ENCODE measurements at regions not wholly inside any gene's neighbourhood (a gene's known extent, or its start where the extent isn't known, plus 50 kb on each side); places are given as distances from the start of the nearest gene placed in this dataset.

- no peak overlapping the region for H3K9ac ChIP-seq (ENCODE audit: low read length)
- H3K27me3 ChIP-seq (ENCODE audit: control insufficient read depth, insufficient read depth, low read length), result no peaks in the 10 kb centered on the region; the same call in 1 of the 2 replicates
- H3K4me1 ChIP-seq (ENCODE audit: control insufficient read depth, insufficient read depth, low read length), result no peaks in the 10 kb centered on the region
- no peaks in the 10 kb centered on the region for H3K36me3 ChIP-seq (ENCODE audit: control insufficient read depth, insufficient read depth, low read length)
- H3K27ac ChIP-seq (ENCODE audit: low read depth, low read length), result no peak overlapping the region
- H3K4me3 ChIP-seq (ENCODE audit: low read depth, low read length), result no peak overlapping the region
- no peaks in the 10 kb centered on the region for H3K9me3 ChIP-seq (ENCODE audit: control insufficient read depth, insufficient read depth, low read depth, low read length)
These were observed 96.4 kb upstream of the CBLN2 start for GRCh38 chr18:72640557-72640956.

DNA sequence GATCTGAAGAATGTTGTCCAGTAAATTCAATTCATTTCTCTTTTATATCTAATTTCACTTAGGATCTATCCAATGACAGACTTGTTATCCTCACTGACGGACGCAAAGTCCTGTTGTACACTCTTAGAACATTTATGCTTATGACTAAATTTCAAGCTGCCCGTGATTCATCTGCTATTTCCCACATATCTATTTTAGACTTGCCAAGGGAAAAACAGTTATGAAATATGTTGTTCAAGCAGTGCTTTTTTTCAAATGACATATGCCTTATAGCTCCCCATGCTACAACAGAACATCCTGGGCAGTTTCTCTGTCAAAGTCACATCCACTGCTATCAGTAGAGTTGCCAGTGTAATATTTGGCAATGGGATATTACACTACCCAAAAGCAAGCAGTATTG lies 94.2 kb upstream of the CBLN2 start:
- Histone ChIP-seq H3K4me1 (ENCODE audit: control insufficient read depth, insufficient read depth, low read length) (no peaks in the 10 kb centered on the region), H3K27me3 (ENCODE audit: control insufficient read depth, insufficient read depth, low read length) (no peaks in the 10 kb centered on the region; the same call in 1 of the 2 replicates), H3K27ac (ENCODE audit: low read depth, low read length) (no peak overlapping the region), H3K9me3 (ENCODE audit: control insufficient read depth, insufficient read depth, low read depth, low read length) (no peaks in the 10 kb centered on the region), H3K36me3 (ENCODE audit: control insufficient read depth, insufficient read depth, low read length) (no peaks in the 10 kb centered on the region), H3K9ac (ENCODE audit: low read length) (no peak overlapping the region), H3K4me3 (ENCODE audit: low read depth, low read length) (no peak overlapping the region)

- H3K4me1 ChIP-seq (ENCODE audit: control insufficient read depth, insufficient read depth, low read length), result no peaks in the 10 kb centered on the region
- H3K9me3 ChIP-seq (ENCODE audit: control insufficient read depth, insufficient read depth, low read depth, low read length), result no peaks in the 10 kb centered on the region
- H3K27ac ChIP-seq (ENCODE audit: low read depth, low read length), result no peak overlapping the region
- H3K4me3 ChIP-seq (ENCODE audit: low read depth, low read length), result no peak overlapping the region
- no peaks in the 10 kb centered on the region; the same call in 1 of the 2 replicates for H3K27me3 ChIP-seq (ENCODE audit: control insufficient read depth, insufficient read depth, low read length)
- no peak overlapping the region for H3K9ac ChIP-seq (ENCODE audit: low read length)
- H3K36me3 ChIP-seq (ENCODE audit: control insufficient read depth, insufficient read depth, low read length), result no peaks in the 10 kb centered on the region
These were observed 93.6 kb upstream of the CBLN2 start for GRCh38 chr18:72637721-72638120.

GRCh38 chr18:72637299-72637698 lies 93.2 kb upstream of the CBLN2 start:
- Histone ChIP-seq H3K36me3 (ENCODE audit: control insufficient read depth, insufficient read depth, low read length) (no peaks in the 10 kb centered on the region), H3K4me3 (ENCODE audit: low read depth, low read length) (no peak overlapping the region), H3K27me3 (ENCODE audit: control insufficient read depth, insufficient read depth, low read length) (no peaks in the 10 kb centered on the region; the same call in 1 of the 2 replicates), H3K4me1 (ENCODE audit: control insufficient read depth, insufficient read depth, low read length) (no peaks in the 10 kb centered on the region), H3K9me3 (ENCODE audit: control insufficient read depth, insufficient read depth, low read depth, low read length) (no peaks in the 10 kb centered on the region), H3K9ac (ENCODE audit: low read length) (no peak overlapping the region), H3K27ac (ENCODE audit: low read depth, low read length) (no peak overlapping the region)

- no peak overlapping the region for H3K9ac ChIP-seq (ENCODE audit: low read length)
- H3K4me1 ChIP-seq (ENCODE audit: control insufficient read depth, insufficient read depth, low read length), result no peaks in the 10 kb centered on the region
- H3K36me3 ChIP-seq (ENCODE audit: control insufficient read depth, insufficient read depth, low read length), result no peaks in the 10 kb centered on the region
- H3K9me3 ChIP-seq (ENCODE audit: control insufficient read depth, insufficient read depth, low read depth, low read length), result no peaks in the 10 kb centered on the region
- no peak overlapping the region for H3K27ac ChIP-seq (ENCODE audit: low read depth, low read length)
- no peak overlapping the region for H3K4me3 ChIP-seq (ENCODE audit: low read depth, low read length)
- H3K27me3 ChIP-seq (ENCODE audit: control insufficient read depth, insufficient read depth, low read length), result no peaks in the 10 kb centered on the region; the same call in 1 of the 2 replicates
These were observed 92.5 kb upstream of the CBLN2 start for GRCh38 chr18:72636611-72637010.

DNA sequence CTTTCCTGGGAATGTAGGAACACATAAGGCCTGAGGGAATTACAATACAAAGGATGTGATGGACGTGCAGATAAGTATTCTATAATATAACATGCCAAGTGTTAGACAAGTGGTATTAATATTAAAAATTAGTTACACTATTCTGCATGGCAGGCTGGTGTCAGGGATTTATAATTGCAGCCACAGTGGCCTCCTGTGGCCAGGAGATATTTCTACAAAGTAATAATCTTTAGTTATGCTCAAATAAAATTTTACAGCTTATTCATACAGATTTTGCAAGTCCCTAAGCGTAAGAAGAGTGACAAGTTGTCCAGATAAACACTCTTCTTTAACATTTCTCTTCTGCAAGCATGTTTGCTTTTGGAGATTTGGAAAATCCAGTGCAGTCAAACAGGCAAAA lies 90.4 kb upstream of the CBLN2 start:
- Histone ChIP-seq H3K27me3 (ENCODE audit: control insufficient read depth, insufficient read depth, low read length) (no peaks in the 10 kb centered on the region; the same call in 1 of the 2 replicates), H3K9ac (ENCODE audit: low read length) (no peak overlapping the region), H3K4me3 (ENCODE audit: low read depth, low read length) (no peak overlapping the region), H3K36me3 (ENCODE audit: control insufficient read depth, insufficient read depth, low read length) (no peaks in the 10 kb centered on the region), H3K27ac (ENCODE audit: low read depth, low read length) (no peak overlapping the region), H3K9me3 (ENCODE audit: control insufficient read depth, insufficient read depth, low read depth, low read length) (no peaks in the 10 kb centered on the region), H3K4me1 (ENCODE audit: control insufficient read depth, insufficient read depth, low read length) (peaks cover 4% of the 10 kb centered on the region; the same call in 1 of the 2 replicates)

- no peaks in the 10 kb centered on the region for H3K36me3 ChIP-seq (ENCODE audit: control insufficient read depth, insufficient read depth, low read length)
- H3K9me3 ChIP-seq (ENCODE audit: control insufficient read depth, insufficient read depth, low read depth, low read length), result no peaks in the 10 kb centered on the region
- H3K4me3 ChIP-seq (ENCODE audit: low read depth, low read length), result no peak overlapping the region
- H3K4me1 ChIP-seq (ENCODE audit: control insufficient read depth, insufficient read depth, low read length), result peaks cover 4% of the 10 kb centered on the region; the same call in 1 of the 2 replicates
- no peak overlapping the region for H3K9ac ChIP-seq (ENCODE audit: low read length)
- H3K27ac ChIP-seq (ENCODE audit: low read depth, low read length), result no peak overlapping the region
- no peaks in the 10 kb centered on the region for H3K27me3 ChIP-seq (ENCODE audit: control insufficient read depth, insufficient read depth, low read length)
These were observed 86.8 kb upstream of the CBLN2 start for GRCh38 chr18:72630991-72631390.

GRCh38 chr18:72623444-72623843 lies 79.3 kb upstream of the CBLN2 start:
- H3K9ac ChIP-seq (ENCODE audit: low read length), result no peak overlapping the region
- H3K36me3 ChIP-seq (ENCODE audit: control insufficient read depth, insufficient read depth, low read length), result no peaks in the 10 kb centered on the region
- H3K27ac ChIP-seq (ENCODE audit: low read depth, low read length), result no peak overlapping the region
- H3K4me3 ChIP-seq (ENCODE audit: low read depth, low read length), result no peak overlapping the region
- H3K4me1 ChIP-seq (ENCODE audit: control insufficient read depth, insufficient read depth, low read length), result no peaks in the 10 kb centered on the region
- no peaks in the 10 kb centered on the region for H3K27me3 ChIP-seq (ENCODE audit: control insufficient read depth, insufficient read depth, low read length)
- no peaks in the 10 kb centered on the region for H3K9me3 ChIP-seq (ENCODE audit: control insufficient read depth, insufficient read depth, low read depth, low read length)

DNA sequence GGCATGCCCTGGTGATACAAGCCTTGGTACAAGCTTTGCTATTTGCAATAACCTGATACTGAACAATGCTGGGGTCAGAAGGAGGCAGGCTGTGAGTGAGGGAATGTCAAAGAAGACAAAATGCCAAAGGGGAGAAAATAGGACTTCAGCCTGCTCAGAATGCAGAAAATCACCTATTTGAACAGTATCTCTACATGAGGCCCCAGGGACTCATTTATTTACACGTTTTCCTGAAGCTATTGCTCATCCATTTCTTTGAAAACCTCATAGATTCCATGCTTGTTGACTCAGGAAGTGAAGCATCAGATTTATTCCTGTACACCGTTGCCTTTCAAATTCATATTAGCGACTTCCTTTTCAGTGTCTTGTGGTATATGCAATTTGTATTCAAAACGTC lies 69.4 kb upstream of the CBLN2 start:
- no peaks in the 10 kb centered on the region for H3K9me3 ChIP-seq (ENCODE audit: control insufficient read depth, insufficient read depth, low read depth, low read length)
- peaks cover 7% of the 10 kb centered on the region for H3K27me3 ChIP-seq (ENCODE audit: control insufficient read depth, insufficient read depth, low read length)
- no peak overlapping the region for H3K4me3 ChIP-seq (ENCODE audit: low read depth, low read length)
- H3K9ac ChIP-seq (ENCODE audit: low read length), result no peak overlapping the region
- H3K4me1 ChIP-seq (ENCODE audit: control insufficient read depth, insufficient read depth, low read length), result no peaks in the 10 kb centered on the region
- H3K27ac ChIP-seq (ENCODE audit: low read depth, low read length), result no peak overlapping the region
- no peaks in the 10 kb centered on the region for H3K36me3 ChIP-seq (ENCODE audit: control insufficient read depth, insufficient read depth, low read length)

DNA sequence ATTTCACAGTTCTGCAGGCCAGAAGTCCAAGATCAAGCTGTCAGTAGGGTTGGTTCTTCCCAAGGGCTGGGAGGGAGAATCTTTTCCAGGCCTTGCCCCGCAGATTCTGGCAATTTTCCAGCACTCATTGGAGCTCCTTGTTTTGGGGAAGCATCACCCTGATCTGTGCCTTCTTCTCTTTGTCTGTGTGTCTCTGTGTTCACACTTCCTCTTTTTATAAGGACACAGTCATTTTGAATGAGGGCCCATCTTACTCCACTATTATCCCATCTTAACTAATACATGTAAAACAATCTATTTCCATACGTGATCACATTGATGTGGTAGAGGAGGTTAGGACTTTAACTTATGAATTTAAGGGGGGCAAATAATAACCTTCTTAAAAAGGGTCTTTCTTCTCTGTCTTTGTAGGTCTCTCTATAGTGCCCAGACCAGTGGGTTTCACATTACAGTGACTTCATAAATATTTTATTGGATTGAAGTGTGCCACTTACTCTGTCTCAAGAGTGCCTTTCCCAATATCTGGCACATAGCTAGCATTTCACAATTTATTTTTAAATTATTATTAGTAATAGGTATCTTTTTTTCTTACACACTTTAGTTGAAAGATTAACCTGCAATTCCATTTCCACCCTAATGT lies 68.9 kb upstream of the CBLN2 start:
- Histone ChIP-seq H3K27me3 (ENCODE audit: control insufficient read depth, insufficient read depth, low read length) (peaks cover 7% of the 10 kb centered on the region), H3K9ac (ENCODE audit: low read length) (no peak overlapping the region), H3K36me3 (ENCODE audit: control insufficient read depth, insufficient read depth, low read length) (no peaks in the 10 kb centered on the region), H3K4me3 (ENCODE audit: low read depth, low read length) (no peak overlapping the region), H3K9me3 (ENCODE audit: control insufficient read depth, insufficient read depth, low read depth, low read length) (no peaks in the 10 kb centered on the region), H3K4me1 (ENCODE audit: control insufficient read depth, insufficient read depth, low read length) (no peaks in the 10 kb centered on the region), H3K27ac (ENCODE audit: low read depth, low read length) (no peak overlapping the region)

GRCh38 chr18:72605376-72605775 lies 61.2 kb upstream of the CBLN2 start:
- Histone ChIP-seq H3K9me3 (ENCODE audit: control insufficient read depth, insufficient read depth, low read depth, low read length) (no peaks in the 10 kb centered on the region), H3K27ac (ENCODE audit: low read depth, low read length) (no peak overlapping the region), H3K9ac (ENCODE audit: low read length) (no peak overlapping the region), H3K27me3 (ENCODE audit: control insufficient read depth, insufficient read depth, low read length) (peaks cover 7% of the 10 kb centered on the region), H3K36me3 (ENCODE audit: control insufficient read depth, insufficient read depth, low read length) (no peaks in the 10 kb centered on the region), H3K4me3 (ENCODE audit: low read depth, low read length) (no peak overlapping the region), H3K4me1 (ENCODE audit: control insufficient read depth, insufficient read depth, low read length) (no peaks in the 10 kb centered on the region)

All from HUES6 (cell line).